BJ (cell line): ENCODE measurements at regions not wholly inside any gene's neighbourhood (a gene's known extent, or its start where the extent isn't known, plus 50 kb on each side); places are given as distances from the start of the nearest gene placed in this dataset.

Source experiments
- CTCF ChIA-PET: fragments of 350-600 bp; formaldehyde crosslinking; extraction: SDS; loops from one replicate; lab custom pipeline; 2021; ENCODE audit warnings: antibody characterized with exemption, inconsistent platforms; lab: Yijun Ruan, JAX
- POLR2A ChIA-PET: fragments of 300-600 bp; sonication (Branson Sonifier 250); formaldehyde crosslinking; extraction: SDS; loops from one replicate; lab custom pipeline; 2021; ENCODE audit warnings: antibody characterized with exemption; lab: Charles Lee
- DNase-seq: peaks from one replicate; pipeline ENCODE4 v3.0.0-alpha.2; 2011; ENCODE audit warnings: low read depth
- H3K27me3 ChIP-seq: 2 replicates; pipeline ENCODE4 v1.6.0; 2011; ENCODE audit warnings: low read length; ENCODE audit not compliant: control insufficient read depth, insufficient read depth
- H3K36me3 ChIP-seq: 2 replicates; pipeline ENCODE4 v1.5.1; 2011; ENCODE audit warnings: low read length; ENCODE audit not compliant: control insufficient read depth, insufficient read depth
- H3K4me3 ChIP-seq: 2 replicates; pipeline ENCODE4 v1.5.1; 2011; ENCODE audit warnings: low read depth, mild to moderate bottlenecking, control low read depth, low read length
- CTCF ChIP-seq: IDR thresholded peaks from 2 replicates; pipeline ENCODE4 v1.5.1; 2011; ENCODE audit warnings: low read depth, mild to moderate bottlenecking, control low read depth, inconsistent platforms, low read length, moderate library complexity; ENCODE audit not compliant: insufficient read depth

DNA sequence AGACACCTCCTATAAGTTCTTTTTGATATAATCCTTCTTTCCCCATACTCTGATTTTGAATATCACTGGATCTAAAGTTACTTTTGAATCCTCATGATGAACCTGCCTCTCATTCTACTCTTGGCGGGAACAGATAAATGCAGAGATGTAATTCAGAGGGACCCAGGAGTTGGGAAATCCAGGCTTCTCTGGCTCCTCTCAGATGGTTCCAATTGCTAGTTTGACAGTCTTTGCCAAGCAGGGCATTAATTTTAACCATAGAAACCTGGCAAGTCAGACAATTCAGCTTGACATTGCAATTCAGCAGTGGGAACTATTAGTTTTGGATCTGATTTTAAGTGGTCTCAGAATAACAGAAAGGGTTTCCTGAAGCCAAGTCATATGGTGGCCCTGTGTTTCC lies 67.3 kb upstream of the KLF12 start:
- TF ChIP-seq CTCF = no peak

GRCh38 chr13:74200081-74200480 lies 65.9 kb upstream of the KLF12 start:
- Histone ChIP-seq H3K36me3 (no peaks in the 10 kb centered on the region), H3K4me3 (no peak overlapping the region), H3K27me3 (no peaks in the 10 kb centered on the region)
- no peak for TF ChIP-seq CTCF
- DNase-seq = no peak
- ChIA-PET POLR2A (no interaction called here), CTCF (no interaction called here)

More for the DNA sequence above, 67.3 kb upstream of the KLF12 start:
- CTCF ChIA-PET = interaction anchor here (0.8 kb wide), 2 partner anchors 15 to 17 kb away, joined by 3 read pairs; no protein-coding TSS in a partner anchor
- DNase-seq = no peak
- no peaks in the 10 kb centered on the region for H3K27me3 ChIP-seq
- POLR2A ChIA-PET = interaction anchor here (1.3 kb wide), 1 partner anchor 10 kb away, joined by 5 read pairs; no protein-coding TSS in a partner anchor
- H3K36me3 ChIP-seq = no peaks in the 10 kb centered on the region
- no peak overlapping the region for H3K4me3 ChIP-seq

- no peak for TF ChIP-seq CTCF
- Histone ChIP-seq H3K27me3 (no peaks in the 10 kb centered on the region), H3K4me3 (no peak overlapping the region), H3K36me3 (no peaks in the 10 kb centered on the region)
- POLR2A ChIA-PET = no interaction called here
- CTCF ChIA-PET = no interaction called here
- DNase-seq = no peak
Observed at GRCh38 chr13:74197677-74198429, 63.6 kb upstream of the KLF12 start.

DNA sequence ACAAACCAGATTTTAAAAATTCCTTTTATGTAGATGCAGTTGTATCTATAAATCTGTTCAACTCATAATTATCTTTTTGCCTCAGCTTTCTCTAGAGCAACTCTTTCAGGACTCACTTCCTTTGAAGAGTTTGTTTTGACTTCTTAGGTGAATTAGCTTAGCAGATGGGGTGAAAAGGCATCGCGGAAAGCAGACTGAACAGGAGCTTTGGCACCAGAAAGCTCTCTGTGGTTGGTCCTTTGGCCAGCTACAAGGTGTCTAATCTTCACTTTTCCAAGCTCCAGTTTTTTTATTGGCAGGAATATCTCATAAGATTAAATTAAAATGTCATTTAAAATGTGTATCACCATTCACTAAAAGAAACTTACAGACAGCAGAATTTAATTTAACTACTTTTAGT lies 60.6 kb upstream of the KLF12 start:
- no peak overlapping the region for H3K4me3 ChIP-seq
- DNase-seq = no peak
- no peaks in the 10 kb centered on the region for H3K36me3 ChIP-seq
- no peaks in the 10 kb centered on the region for H3K27me3 ChIP-seq
- CTCF ChIA-PET = interaction anchor here (0.8 kb wide), 1 partner anchor 1025 kb away, joined by 3 read pairs; no protein-coding TSS in a partner anchor
- POLR2A ChIA-PET = no interaction called here
- no peak for TF ChIP-seq CTCF

GRCh38 chr13:74193391-74193790 lies 59.2 kb upstream of the KLF12 start:
- no peak for TF ChIP-seq CTCF
- DNase-seq = no peak
- ChIA-PET POLR2A (no interaction called here), CTCF (no interaction called here)
- Histone ChIP-seq H3K27me3 (no peaks in the 10 kb centered on the region), H3K36me3 (no peaks in the 10 kb centered on the region), H3K4me3 (no peak overlapping the region)
